ENCODE measurements at regions not wholly inside any gene's neighbourhood (a gene's known extent, or its start where the extent isn't known, plus 50 kb on each side); places are given as distances from the start of the nearest gene placed in this dataset.

GRCh38 chr5:171509467-171509866 is 90.0 kb downstream of the FGF18 start:
- DNase-seq (ENCODE audit: low spot score), result no peak

GRCh38 chr5:171512397-171512796 is 93.0 kb downstream of the FGF18 start:
- DNase-seq (ENCODE audit: low spot score), result no peak

- no peak for DNase-seq (ENCODE audit: low spot score)
Measured at GRCh38 chr5:171513591-171513990, 94.1 kb downstream of the FGF18 start.

GRCh38 chr5:171518916-171519315 is 99.5 kb downstream of the FGF18 start:
- DNase-seq (ENCODE audit: low spot score), result no peak

GRCh38 chr5:171520300-171521174 is 101.1 kb downstream of the FGF18 start:
- no peak for DNase-seq (ENCODE audit: low spot score)

DNA sequence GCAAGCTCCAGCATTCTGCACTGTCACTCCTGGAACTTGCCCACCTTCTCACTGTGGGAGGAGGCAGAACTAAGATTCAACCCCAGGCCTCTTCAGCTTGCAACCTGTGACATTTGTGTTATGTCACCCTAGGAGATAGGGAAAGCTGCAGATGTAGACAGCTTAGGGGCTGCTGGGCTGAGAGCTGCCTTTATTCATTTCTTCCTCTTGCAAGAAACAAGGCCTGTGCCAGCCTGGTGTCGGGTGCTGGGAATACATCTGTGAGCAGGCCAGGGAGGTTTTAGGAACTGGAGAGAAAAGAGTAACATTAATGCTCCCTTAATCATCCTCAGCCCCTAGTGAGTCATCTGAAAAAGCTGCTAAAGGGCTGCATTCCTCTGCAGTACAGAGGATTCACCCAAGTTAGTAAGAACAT is 101.8 kb downstream of the FGF18 start:
- DNase-seq (ENCODE audit: low spot score), result no peak

DNA sequence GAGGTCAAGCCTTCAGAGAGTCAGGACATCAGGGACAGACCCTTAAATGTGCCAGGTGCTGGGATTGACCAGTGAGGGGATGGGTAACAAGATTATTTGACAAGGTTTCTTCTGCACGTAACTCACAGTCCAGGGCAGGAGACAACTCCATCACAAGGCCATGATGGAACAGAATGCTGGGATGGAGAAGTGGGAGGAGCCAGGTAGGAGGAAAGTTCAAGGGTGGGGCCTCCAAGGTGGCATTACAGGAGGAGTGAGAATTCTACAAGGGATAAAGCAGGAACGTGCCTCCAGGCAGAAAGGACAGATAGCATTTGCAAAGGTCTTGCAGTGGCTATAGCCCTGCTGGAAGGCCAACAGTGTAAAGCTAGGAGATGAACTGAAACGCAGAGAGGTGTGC is 102.2 kb downstream of the FGF18 start:
- DNase-seq (ENCODE audit: low spot score), result no peak

DNA sequence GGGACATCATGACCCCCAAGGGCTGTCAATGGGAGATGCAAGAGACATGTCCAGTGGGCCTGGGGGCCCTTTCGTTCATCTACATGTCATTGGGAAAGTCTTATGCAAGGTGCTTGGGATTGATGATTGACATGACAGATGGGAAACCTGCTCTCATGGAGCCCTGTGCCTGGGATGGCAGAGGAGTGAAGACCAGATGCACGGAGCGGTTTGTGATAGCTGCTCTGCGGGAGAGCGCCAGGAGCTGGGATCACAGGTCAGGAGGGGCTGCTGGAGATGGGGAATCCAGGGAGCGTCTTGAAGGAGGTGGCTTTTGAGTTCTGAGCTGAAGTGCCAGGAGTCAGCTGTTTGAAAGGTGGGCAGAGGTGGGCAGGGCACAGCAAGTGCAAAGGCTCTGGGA is 104.3 kb downstream of the FGF18 start:
- DNase-seq (ENCODE audit: low spot score), result no peak

DNA sequence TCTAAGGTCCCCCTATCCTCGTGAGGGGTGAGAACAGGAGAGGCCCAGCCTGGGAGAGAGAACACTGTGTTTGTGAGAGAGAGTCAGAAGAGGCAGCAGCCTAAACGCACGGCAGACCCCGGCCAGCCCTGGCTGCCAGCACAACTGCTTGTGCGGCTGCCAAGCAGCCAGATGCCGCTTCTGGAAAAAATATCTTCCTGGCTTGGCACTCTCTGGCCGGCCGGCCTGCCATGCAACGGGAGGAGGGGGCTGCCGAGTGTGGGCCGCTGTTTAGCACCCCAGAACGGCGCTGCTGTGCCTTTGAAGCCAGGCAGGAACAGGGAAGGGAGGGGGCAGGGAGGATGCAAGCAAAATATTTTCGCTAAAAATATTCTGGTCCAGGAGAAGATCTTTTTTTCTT is 105.0 kb downstream of the FGF18 start:
- DNase-seq (ENCODE audit: low spot score), result no peak

- no peak for DNase-seq (ENCODE audit: low spot score)
Measured at GRCh38 chr5:171525085-171525484, 105.6 kb downstream of the FGF18 start.

GRCh38 chr5:171528036-171528435 is 108.6 kb downstream of the FGF18 start:
- no peak for DNase-seq (ENCODE audit: low spot score)

GRCh38 chr5:171528865-171529614 is 109.6 kb downstream of the FGF18 start:
- DNase-seq (ENCODE audit: low spot score), result no peak

GRCh38 chr5:171531638-171532037 is 112.2 kb downstream of the FGF18 start:
- no peak for DNase-seq (ENCODE audit: low spot score)

- DNase-seq (ENCODE audit: low spot score), result no peak
Measured at GRCh38 chr5:171533153-171533552, 113.7 kb downstream of the FGF18 start.

DNA sequence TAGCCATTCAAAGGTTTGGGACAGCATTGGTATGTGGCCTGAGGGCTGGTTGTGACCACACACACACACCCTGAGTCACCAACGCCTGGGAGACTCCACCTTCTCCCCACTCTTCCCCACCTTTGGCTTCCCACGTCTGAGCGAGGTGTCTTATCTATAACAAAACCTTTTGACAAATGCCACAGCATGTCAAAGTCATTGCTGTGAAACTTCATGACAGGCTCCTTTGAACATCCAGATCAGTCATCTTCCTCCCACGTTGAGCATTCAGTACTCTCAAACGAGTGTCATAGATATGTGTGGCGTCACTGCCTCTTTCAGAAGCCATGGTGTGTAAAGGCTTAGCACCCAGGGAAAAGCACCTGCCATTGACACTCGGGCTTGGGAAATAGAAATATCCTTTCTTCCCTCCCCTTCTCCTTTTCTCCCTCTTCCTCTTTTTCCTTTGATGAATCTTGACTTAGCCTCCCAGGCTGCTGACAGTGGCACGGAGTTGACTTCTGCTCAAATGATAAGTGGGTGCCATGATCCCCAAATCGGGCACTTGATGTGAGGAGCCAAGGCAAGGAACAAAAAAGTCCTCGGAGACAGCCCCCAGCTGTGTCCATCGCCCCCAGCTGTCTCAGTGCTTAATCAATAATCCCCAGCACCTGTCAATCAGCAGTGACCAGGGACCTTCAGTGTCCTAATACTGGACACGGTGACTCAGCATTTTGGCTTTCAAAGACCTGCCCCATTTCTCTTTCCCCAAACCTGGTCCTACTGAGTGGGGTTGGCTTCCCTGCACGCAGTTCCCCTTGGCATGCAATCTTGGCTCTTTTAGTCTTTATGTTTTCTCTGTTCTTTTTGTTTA is 114.8 kb downstream of the FGF18 start:
- no peak for DNase-seq (ENCODE audit: low spot score)

- no peak for DNase-seq (ENCODE audit: low spot score)
Measured at GRCh38 chr5:171535162-171535561, 115.7 kb downstream of the FGF18 start.

GRCh38 chr5:171537070-171537849 is 117.8 kb downstream of the FGF18 start:
- DNase-seq (ENCODE audit: low spot score), result no peak

DNA sequence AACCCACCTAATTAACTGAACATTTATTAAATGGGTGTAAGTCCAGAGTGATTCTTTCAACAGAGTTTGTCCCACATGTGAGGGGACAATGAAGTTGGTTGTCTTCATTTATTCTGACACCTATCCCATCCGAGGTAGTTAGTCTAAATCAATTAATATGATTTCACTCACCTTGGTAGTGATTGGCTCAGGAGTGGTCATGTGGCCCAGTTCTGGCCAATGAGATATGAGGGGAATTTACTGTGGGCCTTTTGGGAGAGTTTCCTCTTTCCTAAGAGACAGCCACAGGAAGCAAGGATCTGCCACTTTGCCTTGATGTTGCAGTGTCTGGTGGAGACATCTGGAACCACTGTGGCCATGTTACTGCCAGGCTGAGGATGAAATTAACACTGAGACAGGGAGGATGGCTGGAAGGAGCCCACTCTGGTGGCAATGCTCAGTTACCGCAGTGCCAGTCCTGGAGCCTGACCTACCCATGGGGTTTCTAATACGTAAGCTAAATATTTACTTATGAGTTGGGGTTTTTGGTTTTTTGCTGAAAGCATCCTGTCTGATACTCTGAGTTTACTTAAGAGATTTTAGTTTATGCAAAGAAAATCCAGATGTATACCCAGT is 118.6 kb downstream of the FGF18 start:
- no peak for DNase-seq (ENCODE audit: low spot score)

GRCh38 chr5:171538681-171539080 is 119.2 kb downstream of the FGF18 start:
- DNase-seq (ENCODE audit: low spot score), result no peak

- no peak for DNase-seq (ENCODE audit: low spot score)
Measured at GRCh38 chr5:171540865-171541264, 121.4 kb downstream of the FGF18 start.

DNA sequence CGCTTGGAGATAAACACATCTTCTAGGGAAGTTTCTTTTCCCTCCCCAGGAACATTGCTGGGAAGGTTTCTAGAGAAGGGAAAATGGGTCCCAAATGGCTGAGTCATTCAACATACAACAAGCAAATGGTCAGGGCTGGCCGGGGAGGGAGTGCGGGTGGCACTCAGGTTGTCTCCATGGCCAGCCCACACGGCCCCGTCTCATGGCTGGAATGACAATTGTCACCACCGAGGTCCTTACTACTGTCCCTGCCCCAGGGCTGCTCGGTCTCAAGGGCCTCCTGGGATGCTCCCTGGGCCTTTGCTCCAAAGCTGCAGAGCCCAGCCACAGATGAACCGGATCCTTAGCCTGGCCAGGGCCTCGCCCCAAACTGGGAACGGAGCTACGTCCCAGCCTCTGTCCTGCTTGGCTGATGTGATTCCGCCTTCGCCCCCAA is 121.9 kb downstream of the FGF18 start:
- no peak for DNase-seq (ENCODE audit: low spot score)
